CD4-positive, alpha-beta T cell (primary cell): ENCODE measurements at regions not wholly inside any gene's neighbourhood (a gene's known extent, or its start where the extent isn't known, plus 50 kb on each side); places are given as distances from the start of the nearest gene placed in this dataset.

Experiments used
- ATAC-seq: fragments of 200-7000 bp; cut with Tn5 transposase; one replicate; pipeline ENCODE4 v1.10.0; 2022; ENCODE audit warnings: mild to moderate bottlenecking; ENCODE audit not compliant: poor library complexity
- CTCF ChIA-PET: fragments of 350-600 bp; sonication (Branson Sonifier 250); formaldehyde crosslinking; loops from one replicate; lab custom pipeline; 2021; ENCODE audit warnings: antibody characterized with exemption, inconsistent platforms; lab: Charles Lee
- POLR2A ChIA-PET: fragments of 350-600 bp; sonication (Branson Sonifier 250); formaldehyde crosslinking; loops from one replicate; lab custom pipeline; 2021; ENCODE audit warnings: antibody characterized with exemption, inconsistent platforms; lab: Charles Lee
- DNase-seq, 14 experiments: peaks; one replicate each; pipeline ENCODE4 v3.0.0-alpha.2; 2013 to 2020; ENCODE audit warnings: mixed read lengths in 2 of 14
- H3K27ac ChIP-seq, 2 donors: one replicate each; pipeline versions ENCODE4 v1.5.1 to v1.7.0; 2013; ENCODE audit warnings: low read length in 2 of 2, low read depth in 1 of 2, mild to moderate bottlenecking in 1 of 2
- H3K27me3 ChIP-seq, 2 experiments: 1 replicate in 1 of 2; 2 replicates in 1 of 2; pipeline versions ENCODE4 v1.6.1 to v1.7.0; 2013; ENCODE audit warnings: low read length in 2 of 2, control low read depth in 1 of 2, mild to moderate bottlenecking in 1 of 2, moderate library complexity in 1 of 2; ENCODE audit not compliant: insufficient read depth in 2 of 2, control insufficient read depth in 1 of 2
- H3K36me3 ChIP-seq: one replicate; pipeline ENCODE4 v1.6.1; 2013; ENCODE audit warnings: low read length, control low read depth; ENCODE audit not compliant: insufficient read depth
- H3K4me1 ChIP-seq: one replicate; pipeline ENCODE4 v1.6.1; 2013; ENCODE audit warnings: low read length, control low read depth; ENCODE audit not compliant: insufficient read depth
- H3K4me3 ChIP-seq: one replicate; pipeline ENCODE4 v1.5.1; 2013; ENCODE audit warnings: mild to moderate bottlenecking, low read length, moderate library complexity
- H3K9me3 ChIP-seq, 2 experiments: 1 replicate in 1 of 2; 2 replicates in 1 of 2; pipeline versions ENCODE4 v1.6.1 to v1.7.0; 2013; ENCODE audit warnings: low read length in 2 of 2, mild to moderate bottlenecking in 2 of 2, control low read depth in 1 of 2, moderate library complexity in 1 of 2; ENCODE audit not compliant: control insufficient read depth in 1 of 2, insufficient read depth in 1 of 2
- H3K27ac Mint-ChIP-seq: one replicate; pipeline ENCODE4 v1.8.0; 2020; ENCODE audit warnings: mixed read lengths
- H3K27me3 Mint-ChIP-seq: one replicate; pipeline ENCODE4 v1.8.0; 2021; ENCODE audit warnings: mixed read lengths
- H3K36me3 Mint-ChIP-seq: one replicate; pipeline ENCODE4 v1.8.0; 2021; ENCODE audit warnings: low read depth, mixed read lengths
- H3K4me1 Mint-ChIP-seq: one replicate; pipeline ENCODE4 v1.8.0; 2021; ENCODE audit warnings: low read depth, mixed read lengths
- H3K4me3 Mint-ChIP-seq: one replicate; pipeline ENCODE4 v1.8.0; 2020; ENCODE audit warnings: mild to moderate bottlenecking, mixed read lengths
- H3K9me3 Mint-ChIP-seq: one replicate; pipeline ENCODE4 v1.8.0; 2020; ENCODE audit warnings: mixed read lengths
- intact Hi-C, 2 experiments: fragments of 100-400 bp; cut with DNase I in 1 of 2; cut with micrococcal nuclease in 1 of 2; formaldehyde crosslinking; loops; one replicate each; pipeline versions ENCODE4 v1.15.1 to v1.9.0; 2023 to 2025; cut with DNase I, micrococcal nuclease
- TF ChIP-seq, protein P1 (sequence below): fragments of 200-600 bp; IDR thresholded peaks from one replicate; pipeline ENCODE4 v1.8.0; 2022; ENCODE audit warnings: antibody characterized with exemption, mild to moderate bottlenecking

DNA sequence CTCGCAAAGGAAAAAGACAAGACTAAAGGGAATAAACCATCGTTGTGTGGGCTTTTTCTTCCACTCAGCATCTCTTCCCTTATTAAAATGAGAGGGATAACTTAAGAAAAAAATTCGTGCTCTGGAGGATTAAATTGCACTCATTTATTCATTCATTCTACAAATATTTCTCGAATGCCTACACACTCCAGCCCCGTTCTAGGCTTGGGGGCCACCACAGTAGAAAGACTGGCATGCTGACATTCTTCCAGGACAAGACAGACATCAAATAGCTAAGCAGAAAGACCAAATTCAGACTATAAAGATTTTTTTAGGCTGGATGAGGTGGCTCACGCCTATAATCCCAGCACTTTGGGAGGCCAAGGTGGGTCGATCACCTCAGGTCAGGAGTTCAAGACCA, 65.3 kb upstream of the IL12A start:
- Mint-ChIP-seq H3K4me3 (no peak overlapping the region), H3K9me3 (no peaks in the 10 kb centered on the region), H3K4me1 (no peaks in the 10 kb centered on the region), H3K36me3 (no peaks in the 10 kb centered on the region), H3K27ac (no peak overlapping the region), H3K27me3 (no peaks in the 10 kb centered on the region)
- Histone ChIP-seq H3K27me3 (peaks cover 0 to 3% of the 10 kb centered on the region in 2 experiments), H3K27ac (no peak overlapping the region), H3K4me3 (no peak overlapping the region), H3K4me1 (no peaks in the 10 kb centered on the region), H3K9me3 (peaks cover 0 to 7% of the 10 kb centered on the region in 2 experiments), H3K36me3 (no peaks in the 10 kb centered on the region)
- intact Hi-C loops: no loop called here
- TF ChIP-seq, protein P1, sequence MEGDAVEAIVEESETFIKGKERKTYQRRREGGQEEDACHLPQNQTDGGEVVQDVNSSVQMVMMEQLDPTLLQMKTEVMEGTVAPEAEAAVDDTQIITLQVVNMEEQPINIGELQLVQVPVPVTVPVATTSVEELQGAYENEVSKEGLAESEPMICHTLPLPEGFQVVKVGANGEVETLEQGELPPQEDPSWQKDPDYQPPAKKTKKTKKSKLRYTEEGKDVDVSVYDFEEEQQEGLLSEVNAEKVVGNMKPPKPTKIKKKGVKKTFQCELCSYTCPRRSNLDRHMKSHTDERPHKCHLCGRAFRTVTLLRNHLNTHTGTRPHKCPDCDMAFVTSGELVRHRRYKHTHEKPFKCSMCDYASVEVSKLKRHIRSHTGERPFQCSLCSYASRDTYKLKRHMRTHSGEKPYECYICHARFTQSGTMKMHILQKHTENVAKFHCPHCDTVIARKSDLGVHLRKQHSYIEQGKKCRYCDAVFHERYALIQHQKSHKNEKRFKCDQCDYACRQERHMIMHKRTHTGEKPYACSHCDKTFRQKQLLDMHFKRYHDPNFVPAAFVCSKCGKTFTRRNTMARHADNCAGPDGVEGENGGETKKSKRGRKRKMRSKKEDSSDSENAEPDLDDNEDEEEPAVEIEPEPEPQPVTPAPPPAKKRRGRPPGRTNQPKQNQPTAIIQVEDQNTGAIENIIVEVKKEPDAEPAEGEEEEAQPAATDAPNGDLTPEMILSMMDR: no peak
- DNase-seq (no peak), ATAC-seq (no peak)
- ChIA-PET POLR2A (no interaction called here), CTCF (no interaction called here)

DNA sequence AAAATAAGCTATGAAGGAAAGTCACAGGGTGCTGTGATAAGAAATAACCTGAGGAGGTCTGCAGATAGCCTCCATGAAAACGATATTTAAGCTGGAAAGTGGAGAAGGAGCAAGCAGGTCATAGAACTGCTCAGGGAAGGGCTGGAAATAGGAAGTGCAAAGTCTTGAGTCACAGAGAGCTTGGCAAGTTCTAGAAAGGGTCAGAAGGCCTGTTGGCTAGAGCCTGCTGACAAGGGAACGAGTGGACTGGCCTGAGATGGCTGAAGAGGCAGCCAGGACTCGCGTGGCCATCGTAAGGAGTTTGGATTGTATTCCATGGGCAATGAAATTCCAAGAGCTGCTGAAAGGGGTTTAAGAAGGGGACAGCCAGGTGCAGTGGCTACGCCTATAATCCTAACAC, 64.7 kb upstream of the IL12A start:
- H3K36me3 Mint-ChIP-seq: no peaks in the 10 kb centered on the region
- CTCF ChIA-PET: no interaction called here
- no peak for ATAC-seq

DNA sequence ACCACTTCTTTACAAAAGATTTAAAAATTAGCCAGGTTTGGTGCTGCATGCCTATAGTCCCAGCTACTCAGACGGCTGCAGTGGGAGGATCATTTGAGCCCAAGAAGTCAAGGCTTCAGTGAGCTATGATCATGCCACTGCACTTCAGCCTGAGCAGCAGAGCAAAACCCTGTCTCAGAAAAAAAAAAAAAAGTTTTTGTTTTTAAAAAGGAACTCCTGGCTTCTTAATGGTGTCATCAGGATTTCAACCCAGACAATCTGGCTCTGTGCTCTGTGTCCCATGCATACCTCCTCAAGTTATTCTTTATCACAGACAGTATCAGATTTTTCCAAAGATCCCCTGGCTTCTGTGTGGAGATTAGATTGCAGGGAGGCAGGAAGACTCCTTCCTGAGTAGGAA, 64.2 kb upstream of the IL12A start:
- Mint-ChIP-seq H3K27me3 (no peaks in the 10 kb centered on the region), H3K4me3 (no peak overlapping the region), H3K36me3 (no peaks in the 10 kb centered on the region), H3K4me1 (no peaks in the 10 kb centered on the region), H3K27ac (no peak overlapping the region), H3K9me3 (no peaks in the 10 kb centered on the region)
- intact Hi-C loops: no loop called here
- H3K9me3 ChIP-seq: peaks cover 0 to 7% of the 10 kb centered on the region in 2 experiments
- H3K4me3 ChIP-seq: no peak overlapping the region
- ChIA-PET POLR2A (no interaction called here), CTCF (no interaction called here)
- H3K36me3 ChIP-seq: no peaks in the 10 kb centered on the region
- no peaks in the 10 kb centered on the region for H3K27me3 ChIP-seq
- H3K27ac ChIP-seq: no peak overlapping the region
- DNase-seq (no peak), ATAC-seq (no peak)
- no peaks in the 10 kb centered on the region for H3K4me1 ChIP-seq
- TF ChIP-seq, protein P1: no peak

More for the DNA sequence above, 64.7 kb upstream of the IL12A start:
- Mint-ChIP-seq H3K27ac (no peak overlapping the region), H3K4me3 (no peak overlapping the region), H3K27me3 (no peaks in the 10 kb centered on the region), H3K9me3 (no peaks in the 10 kb centered on the region), H3K4me1 (no peaks in the 10 kb centered on the region)
- Histone ChIP-seq H3K4me3 (no peak overlapping the region), H3K27me3 (peaks cover 0 to 2% of the 10 kb centered on the region in 2 experiments), H3K4me1 (no peaks in the 10 kb centered on the region), H3K27ac (no peak overlapping the region), H3K36me3 (no peaks in the 10 kb centered on the region), H3K9me3 (peaks cover 0 to 7% of the 10 kb centered on the region in 2 experiments)
- intact Hi-C loops: no loop called here
- DNase-seq: peak in 1 of 14 experiments; percentile 17
- POLR2A ChIA-PET: no interaction called here
- TF ChIP-seq, protein P1: no peak
